OCI-LY1 (cell line): ENCODE measurements at regions not wholly inside any gene's neighbourhood (a gene's known extent, or its start where the extent isn't known, plus 50 kb on each side); places are given as distances from the start of the nearest gene placed in this dataset.

Source experiments
- EZH2 ChIP-seq: fragments of 200-600 bp; sonication (generic), shearing (Covaris generic); IDR thresholded peaks from 2 replicates; pipeline ENCODE4 v1.8.0; 2017; ENCODE audit warnings: borderline replicate concordance, mixed run types, mild to moderate bottlenecking, antibody characterized with exemption, low read length, moderate library complexity, mixed read lengths
- TF ChIP-seq, protein P1 (sequence below): fragments of 200-600 bp; sonication (generic), shearing (Covaris generic); IDR thresholded peaks from 2 replicates; pipeline ENCODE4 v1.5.1; 2017; ENCODE audit warnings: mild to moderate bottlenecking, antibody characterized with exemption, low read length, moderate library complexity, mixed read lengths

DNA sequence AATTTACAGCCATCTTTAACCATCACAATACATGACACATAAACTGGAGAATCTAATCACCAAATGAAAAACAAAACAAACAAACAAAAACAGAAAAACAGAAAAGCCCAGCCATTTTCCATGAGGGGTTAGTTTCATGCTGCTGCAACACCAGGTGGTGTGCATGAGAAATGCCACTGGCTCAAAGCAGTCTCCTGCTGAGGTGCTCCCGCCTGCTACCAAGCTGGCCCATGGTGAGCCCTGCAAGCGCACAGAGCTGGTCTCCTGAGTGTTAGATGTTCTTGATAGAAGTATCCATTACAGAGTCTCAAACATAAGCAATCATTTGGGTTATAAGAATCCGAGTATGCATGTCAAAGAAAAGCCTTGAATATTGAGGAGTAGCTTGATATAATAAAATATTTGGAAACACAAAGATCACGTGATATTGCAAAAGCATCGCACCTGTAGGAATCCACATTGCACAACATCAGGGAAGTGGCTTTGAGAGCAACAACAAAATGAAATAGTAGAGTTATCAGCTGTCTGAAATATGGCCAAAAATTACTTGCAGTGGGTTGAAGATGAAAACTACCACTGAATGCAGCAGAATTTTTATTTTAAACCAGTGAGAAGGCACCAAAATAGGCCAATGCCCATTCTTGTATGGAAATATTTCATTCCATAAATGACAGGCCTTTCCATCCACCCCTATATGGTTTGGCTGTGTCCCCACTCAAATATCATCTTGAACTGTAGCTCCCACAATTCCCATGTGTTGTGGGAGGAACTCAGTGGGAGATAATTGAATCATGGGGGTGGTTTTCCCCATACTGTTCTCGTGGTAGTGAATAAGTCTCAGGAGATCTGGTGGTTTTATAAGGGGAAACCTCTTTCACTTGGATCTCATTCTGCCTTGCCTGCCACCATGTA, 194.8 kb downstream of the SYK start:
- TF ChIP-seq, protein P1, sequence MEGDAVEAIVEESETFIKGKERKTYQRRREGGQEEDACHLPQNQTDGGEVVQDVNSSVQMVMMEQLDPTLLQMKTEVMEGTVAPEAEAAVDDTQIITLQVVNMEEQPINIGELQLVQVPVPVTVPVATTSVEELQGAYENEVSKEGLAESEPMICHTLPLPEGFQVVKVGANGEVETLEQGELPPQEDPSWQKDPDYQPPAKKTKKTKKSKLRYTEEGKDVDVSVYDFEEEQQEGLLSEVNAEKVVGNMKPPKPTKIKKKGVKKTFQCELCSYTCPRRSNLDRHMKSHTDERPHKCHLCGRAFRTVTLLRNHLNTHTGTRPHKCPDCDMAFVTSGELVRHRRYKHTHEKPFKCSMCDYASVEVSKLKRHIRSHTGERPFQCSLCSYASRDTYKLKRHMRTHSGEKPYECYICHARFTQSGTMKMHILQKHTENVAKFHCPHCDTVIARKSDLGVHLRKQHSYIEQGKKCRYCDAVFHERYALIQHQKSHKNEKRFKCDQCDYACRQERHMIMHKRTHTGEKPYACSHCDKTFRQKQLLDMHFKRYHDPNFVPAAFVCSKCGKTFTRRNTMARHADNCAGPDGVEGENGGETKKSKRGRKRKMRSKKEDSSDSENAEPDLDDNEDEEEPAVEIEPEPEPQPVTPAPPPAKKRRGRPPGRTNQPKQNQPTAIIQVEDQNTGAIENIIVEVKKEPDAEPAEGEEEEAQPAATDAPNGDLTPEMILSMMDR, result no peak
- TF ChIP-seq EZH2, result no peak
